ENCODE measurements at regions not wholly inside any gene's neighbourhood (a gene's known extent, or its start where the extent isn't known, plus 50 kb on each side); places are given as distances from the start of the nearest gene placed in this dataset.
"Not testable (repeated sequence)": the region's sequence is repeated elsewhere in the genome, so short reads cannot be mapped to it uniquely, and the experiment has no call there.

- DNase-seq (no peak), ATAC-seq (ENCODE audit: poor library complexity) (no peak)
- intact Hi-C loops (cut with DNase I), result no loop called here
Observed at GRCh38 chr22:48778308-48779195, 1049.1 kb downstream of the BRD1 start.

GRCh38 chr22:48772286-48772907, 1055.3 kb downstream of the BRD1 start:
- no peak for ATAC-seq (ENCODE audit: poor library complexity)
- no peak for DNase-seq
- intact Hi-C loops (cut with DNase I), result no loop called here

GRCh38 chr22:48765595-48765994, 1062.1 kb downstream of the BRD1 start:
- intact Hi-C loops (cut with DNase I), result no loop called here
- ATAC-seq (ENCODE audit: poor library complexity) (no peak), DNase-seq (no peak)

- ATAC-seq (ENCODE audit: poor library complexity) (no peak), DNase-seq (peak; percentile 14)
- intact Hi-C loops (cut with DNase I), result no loop called here
Observed at GRCh38 chr22:48761546-48761945, 1066.1 kb downstream of the BRD1 start.

GRCh38 chr22:48760481-48761390, 1066.9 kb downstream of the BRD1 start:
- peak; percentile 15 for DNase-seq
- no peak for ATAC-seq (ENCODE audit: poor library complexity)
- intact Hi-C loops (cut with DNase I), result no loop called here

- DNase-seq (peak; percentile 24), ATAC-seq (ENCODE audit: poor library complexity) (no peak)
- intact Hi-C loops (cut with DNase I), result no loop called here
Observed at GRCh38 chr22:48758881-48759875, 1068.5 kb downstream of the BRD1 start.

GRCh38 chr22:48757985-48758561, 1069.6 kb downstream of the BRD1 start:
- DNase-seq, result peak; percentile 6

GRCh38 chr22:48757581-48757980, 1070.1 kb downstream of the BRD1 start:
- peak; percentile 26 for DNase-seq
- intact Hi-C loops (cut with DNase I), result no loop called here
- ATAC-seq (ENCODE audit: poor library complexity), result no peak

More at GRCh38 chr22:48757985-48758561, 1069.6 kb downstream of the BRD1 start:
- ATAC-seq (ENCODE audit: poor library complexity), result no peak
- intact Hi-C loops (cut with DNase I), result no loop called here

GRCh38 chr22:48757135-48757534, 1070.5 kb downstream of the BRD1 start:
- ATAC-seq (ENCODE audit: poor library complexity); intact Hi-C loops (cut with DNase I): not testable (repeated sequence)

GRCh38 chr22:48756146-48757111, 1071.2 kb downstream of the BRD1 start:
- DNase-seq (peak; percentile 17), ATAC-seq (ENCODE audit: poor library complexity) (no peak)
- intact Hi-C loops (cut with DNase I), result no loop called here

More at GRCh38 chr22:48757135-48757534, 1070.5 kb downstream of the BRD1 start:
- not testable (repeated sequence) for DNase-seq

- DNase-seq, result peak; percentile 35
- no peak for ATAC-seq (ENCODE audit: poor library complexity)
- intact Hi-C loops (cut with DNase I), result no loop called here
Observed at GRCh38 chr22:48755059-48755949, 1072.4 kb downstream of the BRD1 start.

GRCh38 chr22:48754611-48755058, 1073.0 kb downstream of the BRD1 start:
- DNase-seq (no peak), ATAC-seq (ENCODE audit: poor library complexity) (no peak)
- intact Hi-C loops (cut with DNase I), result no loop called here

GRCh38 chr22:48753752-48754517, 1073.7 kb downstream of the BRD1 start:
- ATAC-seq (ENCODE audit: poor library complexity) (no peak), DNase-seq (no peak)
- intact Hi-C loops (cut with DNase I), result no loop called here

- no peak for ATAC-seq (ENCODE audit: poor library complexity)
- intact Hi-C loops (cut with DNase I), result no loop called here
Observed at GRCh38 chr22:48753381-48753730, 1074.3 kb downstream of the BRD1 start.

More at GRCh38 chr22:48753381-48753730, 1074.3 kb downstream of the BRD1 start:
- DNase-seq, result no peak
